Amygdala (tissue), 56 donors: ENCODE measurements at regions not wholly inside any gene's neighbourhood (a gene's known extent, or its start where the extent isn't known, plus 50 kb on each side); places are given as distances from the start of the nearest gene placed in this dataset.

Source experiments
- DNase-seq, 56 donors: peaks; one replicate each; lab custom pipeline; 2025; lab: John Stamatoyannopoulos, UW

DNA sequence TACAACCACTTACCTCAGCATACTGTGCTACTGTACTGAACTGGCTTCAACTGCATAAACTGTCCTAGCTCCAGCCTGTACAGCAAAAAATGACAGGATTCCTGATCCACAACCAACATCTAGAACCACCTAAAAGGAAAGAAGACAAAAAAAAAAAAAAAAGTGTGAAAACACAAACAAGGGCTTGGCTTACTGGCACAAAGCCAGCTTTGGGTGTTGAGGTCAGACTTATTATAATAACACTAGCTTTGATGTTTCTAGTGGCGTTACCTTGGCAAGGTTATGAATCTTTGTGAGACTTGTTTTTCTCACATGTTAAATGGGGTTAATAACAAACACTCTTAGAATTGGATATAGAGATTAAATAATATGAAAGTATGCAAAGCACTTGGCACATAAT is 148.5 kb upstream of the PUM3 start:
- no peak for DNase-seq

DNA sequence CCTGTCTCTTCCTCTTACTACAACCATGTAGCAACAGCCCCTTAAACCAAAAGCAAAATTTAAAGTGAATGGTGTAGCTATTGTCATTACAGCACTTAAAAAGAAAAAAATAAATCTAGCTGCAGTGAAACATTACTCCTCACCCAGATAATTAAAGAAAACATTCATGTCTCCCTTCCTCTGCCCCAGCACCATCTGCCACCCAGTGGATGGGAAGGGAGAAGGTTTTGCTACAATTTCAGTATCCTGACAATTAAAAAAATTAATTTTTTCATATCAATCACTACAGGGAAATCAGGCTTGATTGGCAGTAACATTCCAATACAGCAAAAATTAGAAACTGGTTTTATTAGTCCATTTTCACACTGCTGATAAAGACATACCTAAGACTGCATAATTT is 147.4 kb upstream of the PUM3 start:
- DNase-seq = no peak

GRCh38 chr9:2987679-2988078 is 143.8 kb upstream of the PUM3 start:
- peak in 5 of 56 donors; percentile 4 to 32 (median 15) for DNase-seq

GRCh38 chr9:2985343-2985742 is 141.4 kb upstream of the PUM3 start:
- no peak for DNase-seq

DNA sequence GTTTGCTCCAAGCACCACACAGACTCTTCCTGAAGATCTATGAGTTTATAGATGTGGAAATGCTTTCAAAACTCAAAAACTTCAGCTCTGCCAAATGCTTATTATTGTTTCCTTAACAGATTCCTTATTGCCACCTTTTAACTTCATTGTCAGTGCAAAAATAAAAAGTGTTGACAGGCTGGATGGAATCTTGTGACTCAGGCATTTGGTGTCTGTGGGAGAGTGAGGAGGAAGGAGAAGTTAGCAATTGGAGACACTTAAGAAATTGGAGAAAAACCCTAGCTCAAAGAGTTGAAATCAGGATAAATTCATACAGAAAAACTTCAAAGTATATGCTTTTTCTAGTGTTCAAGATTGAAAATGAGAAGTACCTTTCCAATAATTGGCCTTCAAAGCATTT is 140.6 kb upstream of the PUM3 start:
- DNase-seq = peak in 1 of 56 donors; percentile 7

DNA sequence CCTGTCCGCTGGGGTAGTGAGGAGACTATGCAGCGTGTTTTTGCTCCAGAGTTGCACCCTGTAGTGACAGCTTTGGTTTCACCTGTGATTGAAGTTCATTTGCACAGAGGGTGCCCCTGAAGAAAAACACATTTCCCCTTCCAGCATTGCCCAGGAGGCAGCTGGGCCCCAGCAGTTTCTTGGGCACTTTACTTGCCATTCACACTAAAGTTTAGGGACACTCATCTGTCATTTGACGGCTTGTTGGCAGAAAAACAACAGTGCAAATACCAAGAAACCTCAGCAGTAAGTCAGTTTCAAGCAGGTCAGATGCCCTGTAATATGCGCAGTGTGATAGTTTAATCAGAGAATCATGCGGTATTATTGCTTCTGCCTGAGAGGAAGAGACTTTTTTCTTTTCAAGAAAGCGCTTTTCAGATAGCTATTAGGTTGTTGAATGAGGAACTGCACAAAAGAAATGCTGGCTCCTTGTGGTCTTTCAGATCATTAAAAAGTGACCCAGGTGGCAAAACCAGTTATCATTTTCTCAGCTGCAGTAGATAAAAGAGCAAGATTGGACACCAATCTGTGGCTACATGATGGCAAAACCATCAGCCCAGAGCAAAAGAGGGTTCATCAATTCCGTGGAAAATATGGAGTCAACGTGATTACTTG is 136.2 kb upstream of the PUM3 start:
- no peak for DNase-seq

DNA sequence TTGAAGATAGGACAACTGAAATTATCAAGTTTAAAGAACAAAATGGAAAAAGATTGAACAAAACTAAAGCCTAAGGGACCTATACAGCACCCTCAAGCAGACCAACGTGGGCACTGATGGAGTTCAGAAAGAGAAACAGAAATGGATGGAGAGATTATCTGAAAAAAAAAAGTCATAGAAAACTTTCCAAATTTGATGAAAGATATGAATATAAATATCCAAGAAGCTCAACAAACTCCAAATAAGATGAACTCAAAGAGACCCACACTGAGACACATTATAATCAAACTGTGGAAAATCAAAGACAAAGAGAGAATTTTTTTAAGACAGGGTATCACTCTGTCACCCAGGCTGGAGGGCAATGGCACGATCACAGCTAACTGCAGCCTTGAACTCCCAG is 128.6 kb upstream of the PUM3 start:
- DNase-seq = no peak

- no peak for DNase-seq
Observed at GRCh38 chr9:2970864-2971263, 127.0 kb upstream of the PUM3 start.

- no peak for DNase-seq
Observed at GRCh38 chr9:2967766-2968165, 123.9 kb upstream of the PUM3 start.

DNA sequence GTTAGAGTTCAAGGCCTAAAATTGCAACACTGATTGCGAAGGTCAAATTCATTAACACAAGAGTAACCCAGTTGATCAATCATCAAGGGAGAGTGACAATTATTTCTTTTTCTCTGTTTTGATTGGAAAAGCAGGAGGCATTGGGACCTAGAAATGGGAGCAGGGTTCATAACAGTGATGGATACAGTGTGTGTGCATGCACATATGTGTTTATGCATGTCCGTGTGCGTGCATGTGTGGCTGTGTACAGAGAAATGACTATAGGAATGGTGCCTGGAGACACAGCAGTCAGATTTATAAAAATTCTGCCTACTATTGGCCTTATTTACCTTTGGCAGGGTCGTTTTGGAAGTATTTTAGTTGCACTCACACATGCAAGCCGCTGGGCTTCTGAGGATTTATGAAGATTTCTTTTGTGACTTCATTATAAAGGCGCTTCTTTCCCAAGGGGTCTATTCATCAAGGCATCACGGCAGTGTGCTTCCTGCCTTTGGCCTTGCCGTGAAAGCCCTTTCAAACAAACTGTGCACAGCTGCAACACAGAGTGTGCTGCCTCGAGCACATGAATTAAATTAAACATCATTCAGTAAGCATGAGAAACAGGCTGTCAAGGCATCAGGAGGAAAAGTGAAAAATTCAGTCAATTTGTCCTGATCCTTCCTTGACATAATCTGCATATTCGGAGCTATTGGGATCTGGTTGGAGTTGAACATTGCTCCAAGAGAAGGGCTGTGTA is 122.8 kb upstream of the PUM3 start:
- peak in 1 of 56 donors; percentile 15 for DNase-seq

GRCh38 chr9:2964470-2964869 is 120.6 kb upstream of the PUM3 start:
- DNase-seq = no peak

DNA sequence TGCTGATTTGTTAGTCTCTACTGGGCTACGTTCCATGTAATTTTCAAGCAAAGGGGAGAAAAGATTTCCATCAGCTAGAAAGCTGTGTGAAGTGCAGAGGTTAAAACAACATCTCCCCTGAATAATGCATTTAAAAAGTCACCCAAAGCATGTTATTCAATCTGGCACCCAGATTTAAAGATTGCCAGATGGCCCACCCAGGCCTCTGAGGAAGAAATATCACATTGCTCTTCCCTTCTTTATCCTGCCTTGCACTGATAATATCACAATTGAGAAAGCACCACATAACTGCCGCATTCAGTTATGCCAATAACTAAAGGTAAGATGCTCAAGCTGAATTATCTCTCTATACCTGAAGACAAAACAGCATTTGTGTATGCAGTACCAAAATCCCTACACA is 119.4 kb upstream of the PUM3 start:
- DNase-seq = no peak

- DNase-seq = no peak
Observed at GRCh38 chr9:2962471-2963172, 118.7 kb upstream of the PUM3 start.

DNA sequence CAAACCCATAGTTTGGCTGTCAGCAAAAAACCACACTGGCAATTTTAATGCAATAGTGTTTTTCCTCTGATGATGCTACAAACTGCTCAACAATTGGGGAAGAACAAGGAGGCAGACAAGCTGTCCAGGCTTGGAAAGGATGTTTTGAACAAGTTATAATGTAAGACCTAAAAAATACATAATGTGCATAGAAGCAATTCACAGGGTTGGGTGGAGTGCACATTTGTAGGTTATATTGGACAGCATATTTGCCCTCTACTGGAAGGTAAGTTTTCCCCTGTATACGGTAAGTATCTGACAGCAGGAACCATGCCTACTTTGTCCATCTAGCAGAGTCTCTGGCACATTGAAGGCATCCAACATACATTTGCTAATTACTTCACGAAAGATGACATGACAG is 114.3 kb upstream of the PUM3 start:
- no peak for DNase-seq

DNA sequence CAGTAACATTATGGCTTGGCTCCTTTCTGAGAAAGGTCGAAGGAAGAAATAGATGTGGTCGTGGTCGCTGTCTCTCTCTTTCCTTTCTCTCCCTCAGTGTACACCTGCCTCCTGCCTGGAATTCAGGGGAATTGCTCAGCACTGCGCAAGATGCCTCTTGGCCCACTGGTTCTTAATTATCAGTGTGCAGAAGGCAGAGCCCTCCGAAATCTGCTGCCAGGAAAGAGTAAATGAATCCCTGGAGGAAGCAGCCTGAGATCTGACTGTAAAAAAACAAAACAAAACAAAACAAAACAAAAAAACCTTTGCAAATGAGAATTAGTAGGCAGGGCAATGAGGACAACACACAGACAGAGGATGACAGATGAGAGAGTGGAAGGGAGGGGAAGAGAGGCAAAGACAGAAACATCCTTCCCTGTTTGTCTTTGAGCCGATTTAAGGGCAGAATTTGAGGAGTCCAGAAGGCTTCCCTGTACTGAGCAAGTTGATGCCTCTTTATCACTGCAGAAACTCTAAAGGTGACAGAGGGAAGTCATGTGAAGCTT is 113.8 kb upstream of the PUM3 start:
- DNase-seq = no peak

DNA sequence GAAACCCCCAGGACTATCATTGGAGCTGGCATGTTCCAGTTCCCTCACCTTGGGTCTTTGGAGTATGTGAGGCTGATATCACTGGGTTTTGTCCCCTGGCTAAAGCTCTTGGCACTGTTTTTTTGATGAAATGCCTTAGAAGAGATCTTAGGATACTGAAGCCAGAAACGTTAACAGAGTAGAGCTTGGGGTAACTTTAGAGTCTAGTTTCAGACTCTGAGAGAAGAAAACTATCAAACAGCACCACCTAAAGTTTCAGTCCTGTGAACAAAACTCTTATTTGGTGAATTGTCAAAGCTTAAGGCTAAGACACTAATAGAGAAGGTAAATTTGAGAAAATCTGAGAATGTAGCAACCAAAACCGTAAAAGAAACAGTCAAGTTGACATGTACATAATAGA is 111.7 kb upstream of the PUM3 start:
- DNase-seq = no peak

DNA sequence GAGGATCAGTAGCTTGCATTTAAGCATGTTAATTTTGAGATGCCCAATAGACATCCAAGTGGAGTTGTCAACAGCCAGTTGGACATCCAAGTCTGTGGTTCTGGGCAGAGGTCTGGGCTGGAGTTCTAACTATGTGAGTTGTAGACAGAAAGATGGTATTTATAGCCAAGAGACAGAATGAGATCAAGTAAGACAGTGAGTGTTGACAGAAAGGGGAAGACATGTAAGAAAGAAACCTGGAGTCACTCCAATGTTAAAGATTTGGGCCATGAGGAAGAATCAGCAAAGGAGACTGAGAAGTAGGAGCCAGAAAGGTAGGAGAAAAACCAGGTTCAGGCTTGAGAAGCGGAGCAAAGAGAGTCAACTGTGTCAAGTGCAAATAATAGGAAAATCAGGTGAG is 95.5 kb upstream of the PUM3 start:
- no peak for DNase-seq

DNA sequence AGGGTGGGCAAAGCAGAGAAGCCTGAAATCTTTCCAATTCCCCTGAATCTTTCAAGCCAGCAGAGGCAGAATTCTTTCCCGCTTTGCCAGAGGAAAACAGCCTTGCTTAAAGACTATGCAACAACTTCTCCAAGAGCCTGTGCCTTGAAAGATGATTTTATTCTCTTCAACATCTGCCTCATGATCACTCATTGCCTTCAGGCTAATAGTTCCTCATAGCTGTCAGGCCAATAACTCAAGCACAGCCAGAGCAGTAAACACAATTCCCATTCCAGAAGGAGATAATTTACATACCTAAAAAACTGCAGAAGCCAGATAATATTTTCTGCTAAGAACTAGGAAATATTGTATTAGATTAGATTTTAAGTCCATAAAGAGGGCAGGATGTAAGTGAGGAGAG is 92.3 kb upstream of the PUM3 start:
- no peak for DNase-seq

- DNase-seq = no peak
Observed at GRCh38 chr9:2934883-2935282, 91.0 kb upstream of the PUM3 start.

DNA sequence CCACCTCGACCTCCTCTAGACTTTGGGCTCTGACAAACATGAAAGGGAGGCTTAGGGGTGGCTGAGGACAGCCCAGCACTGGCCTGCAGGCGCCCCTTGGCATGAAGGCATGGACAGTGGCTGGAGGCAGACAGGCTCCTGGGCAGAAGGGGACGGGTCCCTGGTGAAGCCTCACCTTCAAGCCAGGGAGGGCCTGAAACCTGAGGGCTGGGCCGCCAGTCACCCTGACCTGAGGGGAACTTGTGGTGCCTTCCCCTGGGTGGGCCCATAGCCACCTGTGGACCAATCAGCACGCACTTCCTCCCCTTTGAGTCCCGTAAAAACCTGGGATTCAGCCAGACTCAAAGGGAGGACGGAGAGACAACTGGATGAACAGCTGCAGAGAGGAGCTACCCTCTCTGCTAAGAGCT is 90.4 kb upstream of the PUM3 start:
- no peak for DNase-seq
